HG02763 (cell line): ENCODE measurements at regions not wholly inside any gene's neighbourhood (a gene's known extent, or its start where the extent isn't known, plus 50 kb on each side); places are given as distances from the start of the nearest gene placed in this dataset.

Source experiments
- ATAC-seq: cut with Tn5 transposase; IDR thresholded peaks from one replicate; pipeline ENCODE4 v1.9.1; 2021; ENCODE audit warnings: mild to moderate bottlenecking, moderate library complexity; ENCODE audit not compliant: unreplicated experiment

DNA sequence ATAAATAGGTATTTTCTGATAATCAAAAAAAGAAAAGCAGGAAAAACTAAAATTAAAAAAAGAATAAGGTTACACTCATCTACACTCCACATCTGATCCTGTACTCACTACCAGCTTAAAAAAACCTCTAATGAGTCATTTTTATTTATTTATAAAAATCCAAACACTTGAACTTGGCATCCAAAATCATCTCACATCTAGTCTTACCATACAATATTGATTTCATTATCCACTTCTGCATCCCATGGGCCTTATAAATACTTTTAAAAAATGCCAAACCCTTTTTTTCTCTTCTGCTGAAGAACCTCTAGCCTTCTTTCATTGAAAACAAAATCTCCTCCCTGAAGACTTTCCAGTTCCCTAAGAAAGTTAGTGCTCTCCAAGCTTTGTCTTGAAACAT lies 109.7 kb downstream of the TMTC3 start:
- ATAC-seq, result no peak

DNA sequence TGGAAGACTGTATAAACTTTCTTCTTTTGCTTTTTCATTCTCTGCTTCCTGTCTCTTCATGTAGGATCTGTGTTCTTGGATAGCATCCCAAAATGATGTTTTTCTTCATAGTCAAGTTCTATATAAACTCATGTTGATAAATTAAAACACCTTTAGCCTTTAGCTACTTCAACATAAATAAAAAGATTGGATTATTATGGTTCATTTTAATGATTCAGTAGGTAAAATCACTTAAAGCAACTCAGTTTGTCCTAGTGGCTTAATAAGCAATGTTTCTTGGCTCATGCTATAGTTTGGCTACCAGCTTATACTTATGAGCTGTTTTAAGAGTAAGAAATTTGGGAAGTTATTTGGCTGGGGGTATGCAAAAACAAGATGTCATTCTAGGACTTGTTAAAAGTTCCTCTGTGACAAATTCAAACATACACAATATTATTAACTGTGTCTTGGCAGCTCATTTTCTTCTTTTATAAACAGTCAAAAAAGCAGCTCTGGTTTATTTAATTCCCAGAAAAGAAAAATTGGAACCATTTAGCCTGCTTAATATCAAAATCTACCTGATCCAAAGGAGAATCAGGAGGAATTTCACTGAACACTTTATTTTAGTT lies 111.4 kb downstream of the TMTC3 start:
- no peak for ATAC-seq

- ATAC-seq, result no peak
These were observed 113.1 kb downstream of the TMTC3 start for GRCh38 chr12:88255224-88255623.

- no peak for ATAC-seq
These were observed 113.7 kb downstream of the TMTC3 start for GRCh38 chr12:88255847-88256246.

DNA sequence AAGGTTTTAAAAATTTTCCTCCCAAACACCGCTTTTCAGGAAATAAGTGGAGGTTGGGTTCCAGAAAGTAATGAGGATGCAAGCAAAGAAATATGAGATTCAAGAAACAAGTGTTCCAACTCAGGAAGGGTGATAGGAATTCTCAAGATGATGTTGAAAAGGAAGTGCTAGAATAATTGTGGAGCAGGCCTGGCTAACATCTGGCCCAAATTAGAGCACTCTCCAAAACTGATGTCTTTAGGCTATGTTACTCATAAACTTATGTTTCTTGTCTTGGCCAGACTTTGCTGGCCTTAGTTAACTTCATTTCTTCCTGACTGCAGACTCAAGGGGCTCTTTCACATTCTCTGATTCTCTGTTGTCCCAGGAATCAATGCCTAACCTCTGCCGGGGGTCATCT lies 116.3 kb downstream of the TMTC3 start:
- ATAC-seq, result no peak

DNA sequence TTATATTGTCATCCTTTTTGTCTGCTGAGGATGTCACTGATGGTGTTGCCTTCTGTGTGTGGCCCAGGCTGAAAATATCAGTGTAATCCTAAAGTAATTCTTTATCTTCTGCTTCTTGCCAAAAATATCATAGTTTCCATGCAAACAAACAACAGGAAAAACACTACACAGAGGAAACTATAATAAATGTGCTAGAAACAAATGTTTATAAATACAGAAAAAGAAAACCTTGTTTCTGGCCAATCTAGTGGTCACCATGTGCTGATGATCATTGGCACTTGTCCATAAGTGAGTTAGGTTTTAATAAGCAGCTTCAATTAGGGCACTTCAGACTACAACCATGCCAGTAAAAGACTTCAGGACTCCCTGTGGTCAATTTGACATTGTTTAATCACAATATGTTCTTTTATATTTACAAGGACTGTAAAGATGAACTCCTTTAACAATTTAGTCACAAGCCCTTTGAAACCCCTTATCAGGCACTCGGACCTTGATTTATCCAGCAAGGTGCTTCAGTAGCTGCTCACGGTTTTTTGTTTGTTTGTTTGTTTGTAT lies 124.8 kb downstream of the TMTC3 start:
- no peak for ATAC-seq

GRCh38 chr12:88267630-88268029 lies 125.5 kb downstream of the TMTC3 start:
- no peak for ATAC-seq

DNA sequence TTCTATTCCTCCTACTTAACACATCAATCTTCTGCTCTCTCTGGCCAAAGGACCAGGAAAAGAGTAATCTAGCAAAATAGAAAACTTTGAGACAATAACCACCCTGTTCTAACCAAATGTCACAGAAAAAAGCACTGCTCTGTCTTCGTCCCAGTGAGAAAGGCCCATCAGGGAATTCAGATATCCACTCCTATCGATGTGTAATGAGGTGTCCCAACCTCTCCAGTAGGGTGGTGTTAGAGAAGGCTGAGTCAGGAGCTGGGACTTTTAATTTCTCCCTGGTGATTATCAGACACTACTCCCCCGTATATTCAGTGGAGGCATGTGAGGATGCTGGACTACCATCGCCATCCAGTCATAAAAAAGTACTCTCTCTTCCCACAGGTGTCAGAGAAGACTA lies 130.3 kb downstream of the TMTC3 start:
- ATAC-seq, result no peak

GRCh38 chr12:88273450-88273849 lies 131.3 kb downstream of the TMTC3 start:
- no peak for ATAC-seq

GRCh38 chr12:88273875-88274274 lies 131.8 kb downstream of the TMTC3 start:
- ATAC-seq, result no peak

DNA sequence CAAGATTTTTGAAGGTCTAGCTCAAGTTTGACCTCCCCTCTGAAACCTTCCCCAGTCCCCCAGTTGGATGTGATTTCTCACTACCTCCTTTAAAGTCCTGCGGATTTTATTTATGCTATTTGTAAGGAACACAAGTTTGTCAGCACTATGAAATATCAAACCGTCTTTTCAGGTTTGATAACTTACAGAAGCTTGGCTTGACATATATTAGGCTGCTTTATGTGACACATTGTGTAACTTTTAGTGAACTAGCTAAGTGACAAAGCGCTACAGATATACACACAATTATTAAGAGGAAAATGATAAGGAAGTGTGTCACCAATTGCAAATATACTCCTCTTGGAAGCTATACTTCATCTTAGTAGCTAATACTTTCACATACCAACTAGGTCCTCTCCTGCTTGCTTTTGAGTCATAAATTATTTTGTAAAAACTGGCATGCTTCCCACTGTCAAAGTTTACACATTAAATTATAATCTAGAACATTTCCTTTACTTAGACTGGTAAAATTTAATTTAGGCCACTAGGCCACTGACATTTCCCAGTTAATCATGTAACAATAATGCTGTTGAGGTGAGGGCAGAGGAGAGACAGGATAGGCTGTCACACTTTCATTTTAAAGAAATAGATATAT lies 149.5 kb downstream of the TMTC3 start:
- no peak for ATAC-seq

DNA sequence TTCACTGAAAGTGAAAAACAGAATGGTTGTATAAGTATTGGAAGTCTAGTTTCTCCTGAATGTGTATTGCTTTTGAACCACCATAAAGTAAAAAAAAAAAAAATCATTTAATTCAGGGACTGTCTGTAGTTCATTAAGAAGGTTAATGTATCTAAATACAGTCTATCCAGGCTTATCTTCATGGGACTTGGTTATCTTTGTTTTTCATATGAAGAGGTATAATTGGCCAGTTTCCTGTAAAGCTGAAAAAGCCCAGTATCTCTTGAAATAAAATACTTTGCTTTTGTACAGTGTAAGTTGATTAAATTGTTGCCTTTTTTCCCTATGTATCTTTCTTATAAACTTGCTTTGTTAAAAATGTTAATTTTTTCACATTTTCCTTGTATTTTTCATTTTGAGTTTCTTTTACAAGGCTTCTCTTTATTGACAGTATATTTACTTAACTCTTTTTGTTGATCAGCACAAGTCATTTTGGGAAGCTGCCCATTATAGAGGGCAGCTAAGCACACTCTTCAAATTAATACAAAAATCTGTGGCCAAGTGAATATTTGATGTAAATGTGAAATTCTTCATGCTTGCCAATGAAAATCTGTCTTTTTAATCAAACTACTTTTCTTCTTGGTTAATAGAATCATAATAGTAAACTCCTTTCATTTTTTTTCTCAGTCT lies 156.0 kb downstream of the TMTC3 start:
- no peak for ATAC-seq

GRCh38 chr12:88298761-88299242 lies 156.7 kb downstream of the TMTC3 start:
- no peak for ATAC-seq

DNA sequence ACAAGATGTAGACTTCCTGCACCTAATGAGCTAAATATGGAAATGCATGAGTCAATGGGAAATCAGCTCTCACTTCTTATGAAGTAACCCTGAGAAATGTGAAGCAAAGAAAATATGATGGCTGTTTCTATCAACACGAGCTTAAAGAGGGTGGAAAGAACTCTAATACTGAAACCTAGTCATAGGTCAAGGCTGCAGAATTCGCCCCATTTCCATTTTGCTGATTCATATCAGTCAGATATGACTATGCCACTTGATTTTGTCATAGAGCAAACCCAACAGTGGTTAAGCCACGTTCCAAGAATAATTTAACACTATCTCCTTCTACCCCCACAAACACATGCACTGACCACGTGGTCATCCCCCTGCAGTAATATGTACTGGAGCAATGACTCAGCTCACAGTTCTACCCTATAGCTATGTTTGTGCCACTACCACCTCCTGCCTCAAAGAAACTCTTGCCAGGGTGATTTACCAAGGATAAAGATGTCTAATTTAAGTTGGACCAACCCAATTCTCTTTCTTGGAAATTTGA lies 157.5 kb downstream of the TMTC3 start:
- ATAC-seq, result peak; percentile 94

GRCh38 chr12:88300931-88301330 lies 158.8 kb downstream of the TMTC3 start:
- ATAC-seq, result no peak

- no peak for ATAC-seq
These were observed 161.2 kb downstream of the TMTC3 start for GRCh38 chr12:88303335-88303734.

- no peak for ATAC-seq
These were observed 163.3 kb downstream of the TMTC3 start for GRCh38 chr12:88305254-88305890.

- no peak for ATAC-seq
These were observed 164.5 kb downstream of the TMTC3 start for GRCh38 chr12:88306471-88307069.

- no peak for ATAC-seq
These were observed 165.9 kb downstream of the TMTC3 start for GRCh38 chr12:88307961-88308360.

- no peak for ATAC-seq
These were observed 166.7 kb downstream of the TMTC3 start for GRCh38 chr12:88308825-88309224.

DNA sequence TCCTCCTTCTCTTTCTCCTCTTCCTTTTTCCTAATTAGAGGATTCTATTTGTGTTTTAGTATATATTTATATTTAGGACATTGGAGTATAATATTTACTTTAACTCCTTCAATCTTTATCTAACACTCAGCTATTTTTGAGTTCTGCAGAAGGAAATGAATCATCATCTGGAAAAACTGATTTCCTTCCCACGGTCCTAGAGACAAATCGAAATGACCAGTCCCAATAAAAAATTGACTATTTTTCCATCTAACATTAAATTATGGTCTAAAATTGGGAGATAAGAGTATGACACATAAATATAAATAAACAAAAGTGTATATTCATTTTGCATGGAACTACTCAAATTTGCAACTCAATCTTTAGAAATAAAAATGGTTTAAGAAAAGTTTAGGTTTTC lies 167.4 kb downstream of the TMTC3 start:
- ATAC-seq, result no peak
